Activated CD8-positive, alpha-beta memory T cell treated with anti-CD3 and anti-CD28 coated beads for 36 hours (primary cell): ENCODE measurements at regions not wholly inside any gene's neighbourhood (a gene's known extent, or its start where the extent isn't known, plus 50 kb on each side); places are given as distances from the start of the nearest gene placed in this dataset.

Experiments used
- CTCF ChIA-PET: fragments of 350-600 bp; sonication (Branson Sonifier 250); formaldehyde crosslinking; loops from one replicate; lab custom pipeline; 2021; ENCODE audit warnings: antibody characterized with exemption; lab: Charles Lee
- POLR2A ChIA-PET: fragments of 350-600 bp; sonication (Branson Sonifier 250); formaldehyde crosslinking; loops from one replicate; lab custom pipeline; 2021; ENCODE audit warnings: antibody characterized with exemption; lab: Charles Lee

DNA sequence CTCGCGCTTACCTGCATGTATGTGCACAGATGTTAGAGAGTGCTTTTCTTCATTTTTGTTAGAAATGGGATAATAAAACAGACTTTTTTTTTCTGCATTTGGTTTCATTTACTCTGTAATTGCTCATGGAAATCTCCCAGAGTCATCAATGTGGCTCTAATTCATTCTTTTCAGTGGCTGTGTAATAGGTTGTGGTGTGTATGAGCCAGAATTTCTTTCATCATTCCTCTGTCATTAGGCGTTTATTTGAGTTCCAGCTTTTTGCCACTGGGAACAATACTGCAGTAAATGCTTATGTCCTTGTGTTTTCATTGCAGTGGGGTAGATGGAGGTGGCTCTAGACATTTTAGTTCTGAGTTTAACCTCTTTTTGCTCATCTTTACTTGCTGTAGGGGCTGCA, 118.9 kb downstream of the NXNL2 start:
- ChIA-PET POLR2A (no interaction called here), CTCF (no interaction called here)

DNA sequence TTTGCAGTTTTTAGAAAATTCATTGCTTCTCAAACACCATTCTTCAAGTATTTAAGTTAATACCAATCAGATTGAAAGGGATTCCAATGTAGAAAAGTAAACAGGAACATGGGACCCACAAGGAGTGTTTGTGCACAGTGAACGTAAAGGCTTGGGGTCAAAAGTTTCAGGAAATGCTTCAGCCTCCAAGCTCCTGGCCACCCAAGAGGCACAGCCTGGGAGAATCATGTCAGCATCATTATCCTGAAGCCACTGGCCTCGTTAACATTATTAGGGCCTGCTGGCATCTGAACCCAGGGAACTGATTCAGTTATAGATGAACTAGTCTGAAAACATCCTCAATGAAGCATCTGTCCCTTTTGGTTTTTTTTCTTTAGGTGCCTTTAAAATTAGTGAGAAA, 122.9 kb downstream of the NXNL2 start:
- POLR2A ChIA-PET = no interaction called here
- CTCF ChIA-PET = no interaction called here

DNA sequence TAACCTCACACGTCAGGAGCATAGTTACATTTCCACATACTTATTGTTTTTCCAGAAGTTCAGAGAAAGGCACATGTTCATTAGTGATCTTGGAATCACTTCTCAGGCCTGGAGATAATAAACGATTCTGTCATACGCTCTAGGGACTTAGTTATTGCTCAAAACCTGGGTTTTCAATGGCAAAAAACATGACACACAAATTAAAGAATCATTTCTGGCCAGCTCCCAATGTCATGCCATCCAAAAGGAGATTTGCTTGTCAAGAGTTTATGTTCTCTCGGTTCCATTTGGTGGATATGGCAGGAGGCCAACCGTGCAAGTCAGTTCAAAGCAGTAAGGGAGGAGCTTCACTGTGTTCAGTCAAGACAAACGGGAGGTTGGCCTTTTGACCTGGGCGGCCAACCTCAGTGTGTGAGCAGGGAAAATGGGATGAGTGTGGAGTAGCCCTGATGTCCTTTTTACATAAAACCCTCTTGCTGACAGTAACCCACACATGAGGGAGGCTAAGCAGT, 123.4 kb downstream of the NXNL2 start:
- ChIA-PET CTCF (no interaction called here), POLR2A (no interaction called here)

GRCh38 chr9:88659126-88659525, 124.1 kb downstream of the NXNL2 start:
- POLR2A ChIA-PET = no interaction called here
- CTCF ChIA-PET = no interaction called here

- CTCF ChIA-PET = interaction anchor here (0.7 to 0.8 kb wide), 2 partner anchors 340 to 477 kb away, joined by 3 to 4 read pairs; no protein-coding TSS in a partner anchor
- POLR2A ChIA-PET = no interaction called here
Observed at GRCh38 chr9:88660611-88661010, 125.6 kb downstream of the NXNL2 start.

DNA sequence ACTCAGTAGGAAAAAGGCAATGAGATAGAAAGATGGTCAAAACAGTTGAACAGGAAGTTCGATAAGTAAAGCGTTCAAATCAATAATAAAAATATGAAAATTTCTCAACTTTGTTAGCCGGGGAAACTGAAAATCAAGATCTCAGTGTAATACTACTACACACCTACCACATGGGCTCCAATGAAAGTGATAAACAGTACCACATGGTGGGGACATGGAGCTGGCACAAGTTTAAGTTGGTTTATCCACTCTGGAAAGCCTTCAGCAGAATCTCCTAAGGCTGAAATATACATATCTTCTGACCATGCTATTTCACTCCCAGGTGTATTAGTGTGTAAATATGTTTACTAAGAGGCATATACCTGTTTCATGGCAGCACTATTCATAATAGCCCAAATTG, 126.8 kb downstream of the NXNL2 start:
- ChIA-PET CTCF (no interaction called here), POLR2A (no interaction called here)

DNA sequence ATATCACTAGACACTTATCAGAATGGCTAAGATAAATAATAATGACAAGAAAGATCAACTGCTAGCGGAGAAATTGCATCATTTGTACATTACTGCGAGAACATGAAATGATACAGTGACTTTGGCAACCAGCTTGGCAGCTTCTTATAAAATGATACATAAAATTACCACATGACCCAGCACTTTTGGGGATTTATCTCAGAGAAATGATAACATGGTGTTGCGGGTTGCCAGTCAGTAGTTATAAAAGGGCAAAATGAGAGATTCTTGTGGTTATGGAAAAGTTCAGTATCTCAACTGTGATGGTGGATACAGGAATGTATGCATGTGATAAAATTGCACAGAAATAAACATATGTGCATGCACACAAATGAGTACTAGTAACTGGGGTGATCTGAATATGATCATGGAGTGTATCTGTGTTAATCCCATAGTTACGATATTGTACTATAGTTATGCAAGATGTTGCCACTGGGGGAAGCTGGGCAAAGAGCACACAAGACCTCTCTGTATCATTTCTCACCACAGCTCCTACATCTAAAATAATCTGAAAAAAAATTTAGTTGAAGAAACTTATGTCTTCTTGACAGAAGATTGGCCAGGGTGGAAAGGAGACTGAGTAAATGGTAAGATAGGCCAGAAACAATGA, 128.9 kb downstream of the NXNL2 start:
- ChIA-PET POLR2A (no interaction called here), CTCF (no interaction called here)

DNA sequence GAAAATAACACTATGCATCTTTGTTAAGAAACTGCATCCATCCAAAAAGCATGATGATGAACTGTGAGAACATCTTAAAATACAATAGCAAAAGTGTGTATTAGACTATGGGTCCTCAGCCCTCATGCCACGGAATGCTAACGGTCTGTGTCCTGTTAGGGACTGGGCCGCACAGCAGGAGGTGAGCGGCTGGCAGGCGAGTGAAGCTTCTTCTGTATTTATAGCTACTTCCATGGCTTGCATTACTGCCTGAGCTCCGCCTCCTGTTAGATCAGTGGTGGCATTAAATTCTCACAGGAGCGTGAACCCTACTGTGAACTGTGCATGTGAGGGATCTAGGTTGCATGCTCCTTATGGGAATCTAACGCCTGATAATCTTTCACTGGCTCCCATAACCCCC, 129.8 kb downstream of the NXNL2 start:
- POLR2A ChIA-PET = no interaction called here
- CTCF ChIA-PET = no interaction called here

- ChIA-PET CTCF (no interaction called here), POLR2A (no interaction called here)
Observed at GRCh38 chr9:88672874-88673689, 138.1 kb downstream of the NXNL2 start.

- ChIA-PET POLR2A (no interaction called here), CTCF (no interaction called here)
Observed at GRCh38 chr9:88673886-88674285, 138.9 kb downstream of the NXNL2 start.

DNA sequence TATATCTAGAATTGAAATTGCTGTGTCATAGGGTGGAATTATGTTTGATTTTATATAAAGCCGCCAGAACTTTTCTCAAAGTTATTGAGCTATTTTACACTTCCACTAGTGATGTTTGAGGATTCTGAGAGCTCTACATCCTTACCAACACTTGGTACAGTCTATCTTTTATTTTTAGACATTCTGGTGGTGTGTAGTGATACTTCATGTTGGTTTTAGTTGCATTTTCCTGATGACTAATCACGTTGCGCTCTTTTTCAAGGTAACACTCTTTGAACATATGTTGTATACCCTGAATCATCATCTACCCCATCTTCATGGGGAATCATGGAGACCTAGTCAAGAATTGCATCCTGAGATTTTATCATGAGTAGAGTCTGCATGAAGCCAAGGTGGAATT, 141.7 kb downstream of the NXNL2 start:
- CTCF ChIA-PET = no interaction called here
- POLR2A ChIA-PET = no interaction called here

DNA sequence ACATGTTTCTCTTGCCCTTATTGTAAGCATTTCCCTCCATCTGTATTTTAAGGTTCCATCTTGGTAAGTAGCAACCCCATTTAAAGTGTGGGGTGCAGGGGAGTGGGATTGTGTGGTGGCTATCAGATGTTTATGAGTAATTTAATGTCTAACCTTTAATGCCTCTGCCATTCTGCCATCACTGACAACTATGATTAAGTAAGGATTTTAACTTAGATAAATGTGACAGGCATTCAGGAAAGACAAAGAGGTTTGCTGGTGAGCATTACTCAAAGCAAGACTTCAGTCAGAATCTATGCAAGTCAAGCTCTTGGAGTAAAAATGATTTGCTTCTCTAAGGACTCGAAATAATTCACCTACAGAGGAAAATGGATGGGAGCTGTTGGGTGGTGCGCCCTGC, 143.0 kb downstream of the NXNL2 start:
- CTCF ChIA-PET = no interaction called here
- POLR2A ChIA-PET = no interaction called here

DNA sequence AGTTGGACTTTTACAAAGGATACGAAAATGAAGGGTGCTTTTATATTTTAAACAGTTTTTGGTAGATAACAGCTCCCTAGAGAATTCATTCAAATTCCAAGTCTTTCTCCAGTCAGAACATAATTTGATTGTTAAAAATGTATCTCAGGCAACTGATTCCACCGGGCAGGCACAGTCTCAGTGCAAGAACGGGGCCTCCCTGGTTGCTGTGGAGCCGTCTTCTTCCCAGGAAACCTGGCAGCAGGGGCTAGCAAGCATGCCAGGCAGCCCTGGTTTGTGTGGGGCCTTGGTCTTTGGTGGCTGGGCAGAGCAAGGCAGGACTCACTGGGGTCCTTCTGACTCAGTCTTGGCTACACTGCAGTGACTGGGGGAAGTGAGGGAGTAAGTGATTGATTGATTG, 143.5 kb downstream of the NXNL2 start:
- POLR2A ChIA-PET = no interaction called here
- CTCF ChIA-PET = no interaction called here

DNA sequence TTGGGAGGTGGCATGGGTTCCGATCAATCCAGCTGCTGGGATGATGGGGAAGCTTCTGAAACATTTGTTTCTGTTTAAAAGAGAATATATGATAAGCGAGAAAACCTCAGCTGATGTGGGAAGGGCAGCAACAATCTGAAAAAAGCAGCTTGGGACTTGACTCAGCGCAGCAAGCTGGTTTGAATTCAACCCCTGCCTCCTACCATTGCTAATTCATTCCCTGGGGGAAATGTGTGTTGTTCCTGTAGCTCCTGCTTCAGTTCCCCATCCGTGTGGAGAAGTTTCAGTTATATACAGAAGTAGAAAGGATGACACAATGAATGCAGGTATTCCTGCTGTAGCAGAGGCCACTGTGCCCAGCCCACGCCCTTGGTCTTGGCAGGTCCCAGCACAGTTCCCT, 145.1 kb downstream of the NXNL2 start:
- CTCF ChIA-PET = no interaction called here

GRCh38 chr9:88680505-88681160, 145.7 kb downstream of the NXNL2 start:
- POLR2A ChIA-PET = no interaction called here
- CTCF ChIA-PET = no interaction called here

More for the DNA sequence above, 145.1 kb downstream of the NXNL2 start:
- POLR2A ChIA-PET = no interaction called here

GRCh38 chr9:88681434-88681833, 146.5 kb downstream of the NXNL2 start:
- POLR2A ChIA-PET = no interaction called here

DNA sequence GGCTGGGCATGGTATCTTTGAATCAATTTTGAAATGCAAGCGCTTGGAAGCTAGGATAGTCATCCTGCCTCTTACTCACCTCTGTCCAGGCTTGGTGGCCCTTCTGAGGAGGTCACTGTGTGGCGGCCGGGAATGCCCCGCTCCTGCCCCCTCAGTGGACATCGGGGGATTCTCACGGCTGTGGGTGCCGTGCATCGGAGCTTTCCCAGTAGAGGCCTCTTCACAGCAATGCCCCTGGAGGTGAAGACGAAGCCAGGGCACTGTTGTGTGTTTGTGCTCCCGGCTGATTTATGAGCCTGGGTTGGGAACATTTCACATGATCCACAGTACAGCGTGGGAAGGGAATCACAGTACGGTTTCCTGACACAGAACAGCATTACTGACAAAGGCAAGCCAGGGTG, 147.5 kb downstream of the NXNL2 start:
- ChIA-PET CTCF (no interaction called here), POLR2A (no interaction called here)

More at GRCh38 chr9:88681434-88681833, 146.5 kb downstream of the NXNL2 start:
- CTCF ChIA-PET = no interaction called here

DNA sequence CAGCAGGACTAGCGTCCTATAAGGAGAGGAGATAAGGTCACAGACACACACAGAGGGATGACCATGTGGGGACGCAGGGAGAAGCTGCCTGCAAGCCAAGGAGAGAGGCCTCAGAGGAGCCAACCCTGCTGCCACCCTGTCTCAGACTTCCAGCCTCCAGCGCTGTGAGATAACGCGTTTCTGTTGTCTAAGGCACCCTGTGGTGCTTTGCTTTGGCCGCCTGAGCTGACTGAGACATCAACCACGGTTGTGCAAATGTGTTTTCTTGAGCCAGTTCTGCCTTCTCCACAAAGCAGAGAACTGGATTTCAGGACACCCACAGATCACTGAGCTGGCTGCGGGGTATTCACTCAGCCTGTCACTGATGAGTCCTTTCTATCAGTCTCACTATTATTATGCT, 149.1 kb downstream of the NXNL2 start:
- CTCF ChIA-PET = no interaction called here
- POLR2A ChIA-PET = no interaction called here

GRCh38 chr9:88684845-88685244, 149.9 kb downstream of the NXNL2 start:
- ChIA-PET CTCF (no interaction called here), POLR2A (no interaction called here)

- POLR2A ChIA-PET = no interaction called here
- CTCF ChIA-PET = no interaction called here
Observed at GRCh38 chr9:88685966-88686365, 151.0 kb downstream of the NXNL2 start.
